GM12865 (cell line): ENCODE measurements at regions not wholly inside any gene's neighbourhood (a gene's known extent, or its start where the extent isn't known, plus 50 kb on each side); places are given as distances from the start of the nearest gene placed in this dataset.

Source experiments
- DNase-seq: peaks from one replicate; pipeline ENCODE4 v3.0.0; 2010; ENCODE audit warnings: low read depth
- H3K4me3 ChIP-seq: 2 replicates; pipeline ENCODE4 v1.5.1; 2011; ENCODE audit warnings: mild to moderate bottlenecking, low read depth, low read length, control low read depth
- TF ChIP-seq, protein P1 (sequence below): IDR thresholded peaks from 2 replicates; pipeline ENCODE4 v1.5.1; 2011; ENCODE audit warnings: low read length, control low read depth, low read depth, inconsistent platforms; ENCODE audit not compliant: insufficient read depth; ENCODE audit errors: missing control alignments

GRCh38 chr13:108034909-108035410 lies 180.4 kb downstream of the LIG4 start:
- no peak for DNase-seq
- TF ChIP-seq, protein P1, sequence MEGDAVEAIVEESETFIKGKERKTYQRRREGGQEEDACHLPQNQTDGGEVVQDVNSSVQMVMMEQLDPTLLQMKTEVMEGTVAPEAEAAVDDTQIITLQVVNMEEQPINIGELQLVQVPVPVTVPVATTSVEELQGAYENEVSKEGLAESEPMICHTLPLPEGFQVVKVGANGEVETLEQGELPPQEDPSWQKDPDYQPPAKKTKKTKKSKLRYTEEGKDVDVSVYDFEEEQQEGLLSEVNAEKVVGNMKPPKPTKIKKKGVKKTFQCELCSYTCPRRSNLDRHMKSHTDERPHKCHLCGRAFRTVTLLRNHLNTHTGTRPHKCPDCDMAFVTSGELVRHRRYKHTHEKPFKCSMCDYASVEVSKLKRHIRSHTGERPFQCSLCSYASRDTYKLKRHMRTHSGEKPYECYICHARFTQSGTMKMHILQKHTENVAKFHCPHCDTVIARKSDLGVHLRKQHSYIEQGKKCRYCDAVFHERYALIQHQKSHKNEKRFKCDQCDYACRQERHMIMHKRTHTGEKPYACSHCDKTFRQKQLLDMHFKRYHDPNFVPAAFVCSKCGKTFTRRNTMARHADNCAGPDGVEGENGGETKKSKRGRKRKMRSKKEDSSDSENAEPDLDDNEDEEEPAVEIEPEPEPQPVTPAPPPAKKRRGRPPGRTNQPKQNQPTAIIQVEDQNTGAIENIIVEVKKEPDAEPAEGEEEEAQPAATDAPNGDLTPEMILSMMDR, result no peak
- no peak overlapping the region for H3K4me3 ChIP-seq

- TF ChIP-seq, protein P1, result no peak
- DNase-seq, result no peak
- H3K4me3 ChIP-seq, result no peak overlapping the region
Measured at GRCh38 chr13:108033800-108034707, 181.3 kb downstream of the LIG4 start.

DNA sequence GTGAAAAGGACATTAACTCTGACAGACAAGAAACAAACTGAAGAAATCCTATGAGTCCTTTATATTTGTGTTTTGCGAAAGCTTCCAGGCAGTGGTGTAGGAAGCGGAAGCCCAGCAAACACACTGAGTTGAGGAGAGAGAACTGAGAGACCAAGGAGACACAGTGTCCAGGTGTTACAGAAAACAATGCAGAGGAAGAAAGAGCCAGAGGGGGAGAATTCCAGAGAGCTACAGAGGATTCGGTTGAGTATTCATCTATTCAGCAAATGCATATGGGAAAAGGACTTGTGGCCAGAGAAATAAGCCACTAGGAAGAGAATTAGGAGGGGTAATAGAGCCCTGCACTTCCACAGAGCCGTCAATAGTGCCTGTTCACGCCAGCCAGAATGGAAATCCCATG lies 183.5 kb downstream of the LIG4 start:
- H3K4me3 ChIP-seq, result no peak overlapping the region
- TF ChIP-seq, protein P1, result no peak
- DNase-seq, result no peak

DNA sequence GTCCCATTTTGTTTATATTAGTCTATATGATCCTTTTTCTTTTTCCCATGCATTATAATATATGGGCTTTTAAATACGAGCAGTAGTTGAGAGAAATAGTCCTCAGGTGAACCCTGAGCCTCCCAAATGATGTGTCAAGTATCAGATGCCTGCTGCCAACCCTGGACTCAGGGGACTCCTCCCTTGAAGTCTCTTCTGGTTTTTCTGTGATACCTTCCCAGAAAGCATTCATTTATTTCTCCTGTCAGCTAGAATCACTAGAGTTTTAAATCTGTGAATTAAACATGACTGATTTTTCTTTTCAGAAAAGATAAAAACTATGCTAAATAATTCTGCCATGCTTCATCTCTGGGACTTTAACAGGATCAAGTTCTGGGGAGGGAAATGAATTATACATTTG lies 184.6 kb downstream of the LIG4 start:
- TF ChIP-seq, protein P1, result no peak
- H3K4me3 ChIP-seq, result no peak overlapping the region
- DNase-seq, result no peak

DNA sequence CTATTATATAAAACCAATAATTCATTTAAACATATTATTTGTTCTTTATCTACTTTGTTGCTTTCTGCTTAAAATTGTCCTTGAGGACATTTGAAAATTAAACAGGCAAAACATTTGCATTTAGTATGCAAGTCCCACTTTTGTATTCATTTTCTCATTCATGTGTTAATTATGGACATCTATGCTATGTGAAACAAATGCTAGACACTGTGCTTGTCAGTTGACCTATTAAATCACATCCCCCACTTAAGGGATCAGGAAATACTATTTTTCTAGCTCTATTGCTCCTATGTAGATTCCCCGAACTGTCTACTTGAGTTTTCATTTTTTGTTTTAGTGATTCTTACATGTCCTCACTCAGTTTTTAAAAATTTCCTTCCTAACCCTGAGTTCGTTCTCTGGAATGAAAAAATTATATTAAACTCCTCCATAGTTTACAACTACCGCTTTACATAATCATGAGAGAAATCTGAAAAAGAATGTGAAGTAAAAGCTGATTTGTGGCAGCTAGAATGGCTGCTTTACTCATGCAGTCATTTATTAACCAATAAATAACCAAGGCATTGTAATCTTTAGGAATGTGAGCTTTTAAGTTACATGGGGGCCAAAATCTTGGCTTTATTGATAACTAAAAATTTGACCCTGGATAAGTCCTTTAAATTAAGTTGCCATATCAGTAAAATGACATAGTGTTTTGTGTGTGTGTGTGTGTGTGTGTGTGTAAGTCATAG lies 188.5 kb downstream of the LIG4 start:
- no peak for DNase-seq
- TF ChIP-seq, protein P1, result no peak
- H3K4me3 ChIP-seq, result no peak overlapping the region

- TF ChIP-seq, protein P1, result no peak
- DNase-seq, result no peak
- no peak overlapping the region for H3K4me3 ChIP-seq
Measured at GRCh38 chr13:108020027-108020426, 195.3 kb downstream of the LIG4 start.
